GDM1 (cell line): ENCODE measurements at regions not wholly inside any gene's neighbourhood (a gene's known extent, or its start where the extent isn't known, plus 50 kb on each side); places are given as distances from the start of the nearest gene placed in this dataset.

Experiments
- DNase-seq: peaks from one replicate; lab custom pipeline; 2025; lab: John Stamatoyannopoulos, UW

- DNase-seq: no peak
These were observed 189.6 kb upstream of the NBEA start for GRCh38 chr13:34752283-34752960.

GRCh38 chr13:34756136-34756535, 185.9 kb upstream of the NBEA start:
- DNase-seq: no peak

- no peak for DNase-seq
These were observed 185.5 kb upstream of the NBEA start for GRCh38 chr13:34756572-34756971.

GRCh38 chr13:34757441-34757840, 184.6 kb upstream of the NBEA start:
- DNase-seq: no peak

GRCh38 chr13:34758628-34759027, 183.4 kb upstream of the NBEA start:
- DNase-seq: no peak

GRCh38 chr13:34762312-34762711, 179.8 kb upstream of the NBEA start:
- DNase-seq: no peak

GRCh38 chr13:34764246-34764645, 177.8 kb upstream of the NBEA start:
- no peak for DNase-seq

GRCh38 chr13:34765446-34766180, 176.5 kb upstream of the NBEA start:
- DNase-seq: no peak

- no peak for DNase-seq
These were observed 174.3 kb upstream of the NBEA start for GRCh38 chr13:34767778-34768177.

GRCh38 chr13:34772206-34772605, 169.9 kb upstream of the NBEA start:
- no peak for DNase-seq

GRCh38 chr13:34772881-34773280, 169.2 kb upstream of the NBEA start:
- DNase-seq: no peak

GRCh38 chr13:34776390-34776981, 165.6 kb upstream of the NBEA start:
- no peak for DNase-seq

GRCh38 chr13:34777089-34777913, 164.8 kb upstream of the NBEA start:
- no peak for DNase-seq

GRCh38 chr13:34777914-34778303, 164.2 kb upstream of the NBEA start:
- DNase-seq: no peak

- no peak for DNase-seq
These were observed 162.9 kb upstream of the NBEA start for GRCh38 chr13:34779171-34779570.

- no peak for DNase-seq
These were observed 148.8 kb upstream of the NBEA start for GRCh38 chr13:34793301-34793700.

GRCh38 chr13:34803756-34804155, 138.3 kb upstream of the NBEA start:
- DNase-seq: no peak

GRCh38 chr13:34805347-34805746, 136.7 kb upstream of the NBEA start:
- DNase-seq: no peak

GRCh38 chr13:34808649-34809048, 133.4 kb upstream of the NBEA start:
- no peak for DNase-seq

- no peak for DNase-seq
These were observed 131.1 kb upstream of the NBEA start for GRCh38 chr13:34810996-34811395.

- no peak for DNase-seq
These were observed 126.5 kb upstream of the NBEA start for GRCh38 chr13:34815526-34815925.

GRCh38 chr13:34816245-34816884, 125.7 kb upstream of the NBEA start:
- DNase-seq: no peak
